ENCODE measurements at regions not wholly inside any gene's neighbourhood (a gene's known extent, or its start where the extent isn't known, plus 50 kb on each side); places are given as distances from the start of the nearest gene placed in this dataset.

DNA sequence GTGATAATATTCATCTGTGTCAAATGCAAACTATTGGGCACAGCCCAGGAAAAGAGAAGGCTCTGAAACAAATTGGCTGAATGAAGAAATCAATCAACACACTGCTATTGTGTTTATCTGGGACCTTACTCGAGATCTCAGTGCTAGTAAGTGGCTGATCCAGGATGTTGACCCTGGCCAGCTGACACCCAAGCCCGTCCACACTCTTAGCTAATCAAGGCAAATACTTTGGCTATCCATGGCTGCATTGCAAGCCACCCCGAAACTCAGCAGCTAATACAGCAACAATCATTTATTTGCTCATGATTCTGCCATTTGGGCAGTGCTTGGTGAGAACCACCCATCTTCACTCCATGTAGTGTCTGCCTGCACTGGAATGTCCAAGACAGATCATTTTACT, 74.1 kb upstream of the UBE3A start:
- no peak for TF ChIP-seq Cebpa-rat (IDR thresholded peaks at IDR 0.05)
- H4K20me1 ChIP-seq, result no peaks in the 10 kb centered on the region
- H3K4me1 ChIP-seq, result no peaks in the 10 kb centered on the region
- no peak overlapping the region for H3K4me2 ChIP-seq
- H3K27me3 ChIP-seq, result no peaks in the 10 kb centered on the region
- H3K36me3 ChIP-seq, result no peaks in the 10 kb centered on the region
- no peak overlapping the region for H3K27ac ChIP-seq
- no peak overlapping the region for H3K9ac ChIP-seq
- H3K9me3 ChIP-seq, result 0 out of 2 replicates have a peak, but pooled peaks cover 7% of the 10 kb centered on the region
- no peak overlapping the region for H3K4me3 ChIP-seq

DNA sequence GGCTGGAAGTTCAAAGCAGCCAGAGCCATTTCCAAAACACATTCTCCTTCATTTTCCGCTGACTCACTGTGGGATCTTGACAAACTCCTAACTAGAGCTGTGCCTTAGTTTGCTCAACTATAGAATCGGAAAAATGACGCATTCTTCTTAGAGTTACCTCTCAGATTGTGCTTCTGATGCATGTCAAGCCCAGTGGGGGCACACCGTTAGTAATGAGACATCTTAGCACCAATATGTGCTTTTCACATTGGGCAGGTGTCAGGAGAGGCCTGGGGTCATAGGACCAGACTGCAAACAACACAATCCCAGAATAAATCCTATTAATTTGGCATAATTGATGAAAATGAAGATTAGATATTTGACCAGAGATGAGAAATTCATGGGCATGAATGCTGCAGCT, 71.3 kb upstream of the UBE3A start:
- Histone ChIP-seq H3K27me3 (no peaks in the 10 kb centered on the region), H3K36me3 (no peaks in the 10 kb centered on the region), H3K4me3 (no peak overlapping the region), H3K9ac (no peak overlapping the region), H3K4me1 (peaks cover 6% of the 10 kb centered on the region), H3K27ac (no peak overlapping the region), H3K9me3 (0 out of 2 replicates have a peak, but pooled peaks cover 7% of the 10 kb centered on the region), H3K4me2 (no peak overlapping the region), H4K20me1 (no peaks in the 10 kb centered on the region)
- TF ChIP-seq Cebpa-rat (IDR thresholded peaks at IDR 0.05), result no peak

DNA sequence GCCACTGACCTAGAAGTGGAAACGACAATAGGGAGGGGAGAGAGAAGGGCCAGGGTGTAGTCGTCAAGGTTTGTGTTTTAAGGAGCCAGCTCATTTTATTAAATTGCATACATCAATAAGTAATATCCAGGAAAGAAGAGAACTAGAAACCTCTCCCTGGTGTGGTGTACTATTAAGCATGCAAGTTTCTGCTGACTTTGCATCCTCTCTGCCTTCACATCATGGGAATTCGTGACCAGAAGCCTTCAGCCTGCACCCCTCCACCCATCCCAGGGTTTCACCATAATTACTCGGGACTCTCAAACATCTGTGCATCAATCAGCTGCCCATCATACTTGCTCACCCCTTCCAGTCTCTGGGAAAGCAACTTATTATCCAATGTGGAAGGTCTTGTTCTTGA, 70.9 kb upstream of the UBE3A start:
- TF ChIP-seq Cebpa-rat (IDR thresholded peaks at IDR 0.05), result no peak
- Histone ChIP-seq H3K36me3 (no peaks in the 10 kb centered on the region), H3K4me1 (peaks cover 6% of the 10 kb centered on the region), H3K4me2 (no peak overlapping the region), H4K20me1 (no peaks in the 10 kb centered on the region), H3K9me3 (0 out of 2 replicates have a peak, but pooled peaks cover 7% of the 10 kb centered on the region), H3K9ac (no peak overlapping the region), H3K4me3 (no peak overlapping the region), H3K27ac (no peak overlapping the region), H3K27me3 (no peaks in the 10 kb centered on the region)

DNA sequence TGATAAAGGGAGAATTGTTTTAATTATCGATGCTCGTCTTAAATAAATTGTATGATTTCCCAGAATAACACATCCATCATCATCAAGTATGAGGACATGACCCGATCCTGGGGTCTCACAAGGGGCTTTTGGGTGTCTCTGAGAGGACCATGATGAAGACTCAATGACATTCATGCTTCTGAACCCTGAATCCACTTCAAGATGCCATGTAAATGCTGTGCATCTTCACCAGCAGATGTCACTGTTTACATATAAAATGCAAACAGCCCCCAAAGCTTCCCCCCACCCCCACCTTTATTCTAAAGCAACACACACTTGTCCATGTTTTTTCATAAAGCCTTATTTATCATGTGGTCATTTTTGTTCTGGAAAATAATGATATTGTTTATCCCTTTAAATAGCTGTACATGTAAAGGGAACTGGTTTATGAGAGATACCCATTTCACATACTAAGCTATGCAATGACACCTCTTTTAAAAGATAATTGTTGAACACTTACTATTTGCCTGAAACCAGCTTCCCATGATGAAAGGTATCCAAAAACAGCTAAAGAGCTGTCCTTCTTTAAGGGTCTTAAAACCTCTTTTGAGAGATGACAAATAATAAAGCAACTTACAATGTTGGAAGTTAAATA, 69.7 kb upstream of the UBE3A start:
- Histone ChIP-seq H3K27me3 (no peaks in the 10 kb centered on the region), H3K9ac (no peak overlapping the region), H3K36me3 (no peaks in the 10 kb centered on the region), H4K20me1 (no peaks in the 10 kb centered on the region), H3K9me3 (no peaks in the 10 kb centered on the region), H3K27ac (no peak overlapping the region), H3K4me1 (peaks cover 12% of the 10 kb centered on the region), H3K4me2 (no peak overlapping the region), H3K4me3 (no peak overlapping the region)
- no peak for TF ChIP-seq Cebpa-rat (IDR thresholded peaks at IDR 0.05)

DNA sequence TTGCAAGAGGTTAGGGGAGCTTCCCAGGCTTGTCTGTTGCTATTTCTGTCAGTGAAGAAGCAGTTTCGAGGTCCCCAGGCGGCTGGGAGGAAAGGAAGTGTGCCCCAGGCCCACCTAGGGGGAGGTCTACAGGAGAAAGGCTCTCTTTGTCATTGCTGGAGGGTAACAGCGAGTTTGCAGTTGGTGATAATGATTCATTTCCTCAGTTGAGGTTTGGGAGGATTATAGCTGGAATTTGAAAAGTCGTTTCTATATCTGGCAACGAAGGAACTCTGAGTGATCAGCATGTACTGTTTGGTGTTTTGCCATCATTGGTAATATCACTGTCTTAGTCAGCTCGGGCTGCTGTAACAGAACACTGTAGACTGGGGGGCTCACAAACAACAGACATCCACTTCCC, 65.5 kb upstream of the UBE3A start:
- no peaks in the 10 kb centered on the region for H3K9me3 ChIP-seq
- H3K9ac ChIP-seq, result no peak overlapping the region
- no peaks in the 10 kb centered on the region for H3K27me3 ChIP-seq
- H3K36me3 ChIP-seq, result no peaks in the 10 kb centered on the region
- peak overlapping the region; percentile 11 for H3K4me2 ChIP-seq
- TF ChIP-seq Cebpa-rat (IDR thresholded peaks at IDR 0.05), result no peak
- no peaks in the 10 kb centered on the region for H4K20me1 ChIP-seq
- H3K4me1 ChIP-seq, result peaks cover 12% of the 10 kb centered on the region
- H3K27ac ChIP-seq, result no peak overlapping the region
- no peak overlapping the region for H3K4me3 ChIP-seq

DNA sequence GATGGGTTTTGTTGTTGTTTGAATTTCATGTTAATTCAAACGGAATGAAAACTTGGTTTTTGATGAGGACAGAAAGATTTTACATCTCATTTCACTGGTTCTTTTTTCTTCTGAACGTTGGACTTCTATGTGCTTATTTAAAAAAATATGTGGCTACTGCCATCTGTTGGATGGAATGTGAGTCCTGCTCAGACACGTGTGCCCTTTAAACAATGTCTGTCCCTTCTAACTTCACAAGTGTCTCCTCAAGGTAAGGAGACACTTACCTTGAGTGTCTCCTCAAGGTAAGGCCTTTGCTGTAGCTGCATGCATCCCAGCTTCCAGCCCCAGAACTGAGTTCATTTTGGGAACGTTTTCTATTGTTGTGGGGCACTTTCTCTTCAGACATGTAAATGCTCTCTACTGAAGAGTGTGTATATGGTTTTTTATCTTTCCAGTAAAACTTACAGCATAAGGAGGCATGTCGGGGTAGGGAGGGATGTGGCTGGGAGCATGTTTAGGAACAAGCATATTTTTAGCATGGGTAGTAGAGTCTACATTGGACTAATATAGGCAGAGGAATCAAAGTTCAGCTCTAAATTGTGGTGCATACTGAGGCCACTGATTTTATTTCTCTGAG, 63.1 kb upstream of the UBE3A start:
- Histone ChIP-seq H3K4me3 (no peak overlapping the region), H3K9ac (no peak overlapping the region), H3K4me2 (no peak overlapping the region), H3K36me3 (no peaks in the 10 kb centered on the region), H4K20me1 (no peaks in the 10 kb centered on the region), H3K27ac (no peak overlapping the region), H3K4me1 (peaks cover 6% of the 10 kb centered on the region), H3K27me3 (no peaks in the 10 kb centered on the region), H3K9me3 (no peaks in the 10 kb centered on the region)
- TF ChIP-seq Cebpa-rat (IDR thresholded peaks at IDR 0.05), result no peak

DNA sequence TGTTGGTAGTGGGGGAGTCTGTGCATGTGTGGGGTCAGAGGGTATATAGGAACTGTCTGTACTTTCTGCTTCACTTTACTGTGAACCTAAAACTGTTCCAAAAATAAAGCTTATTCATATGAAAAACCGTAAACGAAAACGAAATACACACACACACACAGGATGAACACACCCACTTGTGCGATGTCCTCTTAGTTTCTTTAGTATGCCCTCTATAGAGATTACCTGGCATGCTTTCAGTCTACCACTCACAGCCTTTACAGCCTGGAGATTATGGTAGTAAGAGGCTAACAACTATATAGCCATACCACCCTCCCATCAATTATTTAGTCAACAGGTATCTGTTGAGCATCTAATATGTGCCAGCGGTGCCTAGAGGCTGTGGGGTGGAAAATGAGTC, 60.0 kb upstream of the UBE3A start:
- H3K27me3 ChIP-seq, result no peaks in the 10 kb centered on the region
- no peak overlapping the region for H3K4me2 ChIP-seq
- no peak for TF ChIP-seq Cebpa-rat (IDR thresholded peaks at IDR 0.05)
- H3K36me3 ChIP-seq, result no peaks in the 10 kb centered on the region
- H3K9me3 ChIP-seq, result no peaks in the 10 kb centered on the region
- peaks cover under 1% of the 10 kb centered on the region; the same call in 1 of the 2 replicates for H3K4me1 ChIP-seq
- H4K20me1 ChIP-seq, result no peaks in the 10 kb centered on the region
- no peak overlapping the region for H3K9ac ChIP-seq
- H3K27ac ChIP-seq, result no peak overlapping the region
- H3K4me3 ChIP-seq, result no peak overlapping the region

DNA sequence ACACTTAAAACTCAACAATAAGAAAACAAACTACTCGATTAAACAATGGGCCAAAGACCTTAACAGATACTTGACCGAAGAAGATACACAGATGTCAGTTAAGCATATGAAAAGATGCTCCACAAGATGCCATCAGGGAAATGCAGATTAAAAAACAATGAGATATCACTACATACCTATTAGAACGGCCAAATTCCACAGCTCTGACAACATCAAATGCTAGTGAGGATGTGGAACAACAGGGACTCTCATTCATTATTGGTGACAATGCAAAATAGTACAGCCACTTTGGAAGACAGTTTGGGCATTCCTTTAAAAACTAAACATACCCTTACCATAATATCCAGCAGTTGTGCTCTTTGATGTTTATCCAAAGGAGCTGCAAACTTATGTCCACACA, 59.1 kb upstream of the UBE3A start:
- Histone ChIP-seq H3K4me2 (no peak overlapping the region), H4K20me1 (no peaks in the 10 kb centered on the region), H3K27ac (no peak overlapping the region), H3K36me3 (no peaks in the 10 kb centered on the region), H3K27me3 (no peaks in the 10 kb centered on the region), H3K9ac (no peak overlapping the region), H3K4me3 (no peak overlapping the region), H3K9me3 (no peaks in the 10 kb centered on the region), H3K4me1 (no peaks in the 10 kb centered on the region)
- TF ChIP-seq Cebpa-rat (IDR thresholded peaks at IDR 0.05), result no peak

DNA sequence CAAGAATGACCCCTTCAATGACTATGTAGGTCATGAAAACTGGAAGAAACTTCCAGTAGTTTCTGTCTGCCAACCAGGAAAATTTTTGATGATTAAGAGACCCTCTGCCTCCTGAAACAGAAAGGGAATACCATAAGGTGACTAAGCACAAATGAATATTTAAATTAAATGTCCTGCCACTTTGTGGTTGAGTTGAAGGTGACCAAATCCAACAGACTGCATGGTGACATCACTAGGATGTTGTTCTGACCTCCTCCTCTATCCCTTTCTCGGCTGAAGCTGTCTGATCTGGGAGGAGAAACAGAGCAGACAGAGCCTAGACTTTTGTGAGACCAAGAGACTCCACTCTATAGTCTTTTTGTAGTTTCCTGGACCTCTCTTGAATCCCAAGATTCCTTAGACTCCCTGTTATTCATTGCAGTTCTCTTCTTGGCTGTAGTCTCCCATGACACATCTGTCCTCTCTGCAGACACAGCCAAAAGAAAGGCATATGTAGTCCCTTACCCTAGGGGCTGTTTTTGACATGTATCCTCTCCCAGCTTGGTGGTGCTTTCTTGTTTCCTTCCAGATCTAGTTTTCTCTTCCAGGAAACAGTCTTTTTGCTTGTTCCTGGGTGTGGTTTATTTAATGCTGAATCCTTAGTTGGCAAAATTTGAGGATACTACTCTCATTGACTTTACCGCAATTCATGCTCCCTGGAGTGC, 55.2 kb upstream of the UBE3A start:
- Histone ChIP-seq H3K9me3 (peaks cover 17% of the 10 kb centered on the region), H3K9ac (no peak overlapping the region), H3K27me3 (no peaks in the 10 kb centered on the region), H3K4me2 (no peak overlapping the region), H4K20me1 (no peaks in the 10 kb centered on the region), H3K36me3 (no peaks in the 10 kb centered on the region), H3K4me3 (no peak overlapping the region), H3K4me1 (no peaks in the 10 kb centered on the region), H3K27ac (no peak overlapping the region)
- no peak for TF ChIP-seq Cebpa-rat (IDR thresholded peaks at IDR 0.05)

DNA sequence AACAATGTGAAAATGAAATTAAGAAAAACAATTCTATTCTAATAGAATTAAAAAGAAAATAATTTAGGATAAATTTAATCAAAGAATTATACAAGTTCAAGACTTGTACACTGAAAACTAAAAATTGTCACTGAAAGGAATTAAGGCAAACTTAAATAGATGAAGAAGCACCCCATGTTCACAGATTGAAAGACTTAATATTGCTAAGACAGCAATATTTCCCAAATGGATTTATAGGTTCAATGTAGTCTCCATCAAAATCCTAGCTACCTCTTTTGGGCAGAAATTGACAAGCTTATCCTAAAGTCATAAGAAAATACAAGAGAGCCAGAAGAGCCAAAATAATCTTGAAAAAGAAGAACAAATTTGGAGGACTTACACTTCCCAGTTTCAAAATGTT, 53.5 kb upstream of the UBE3A start:
- Histone ChIP-seq H3K27ac (no peak overlapping the region), H3K4me1 (no peaks in the 10 kb centered on the region), H4K20me1 (no peaks in the 10 kb centered on the region), H3K4me3 (no peak overlapping the region), H3K9ac (no peak overlapping the region), H3K27me3 (no peaks in the 10 kb centered on the region), H3K36me3 (no peaks in the 10 kb centered on the region), H3K9me3 (peaks cover 25% of the 10 kb centered on the region), H3K4me2 (no peak overlapping the region)
- no peak for TF ChIP-seq Cebpa-rat (IDR thresholded peaks at IDR 0.05)
